ENCODE measurements at regions not wholly inside any gene's neighbourhood (a gene's known extent, or its start where the extent isn't known, plus 50 kb on each side); places are given as distances from the start of the nearest gene placed in this dataset.

DNA sequence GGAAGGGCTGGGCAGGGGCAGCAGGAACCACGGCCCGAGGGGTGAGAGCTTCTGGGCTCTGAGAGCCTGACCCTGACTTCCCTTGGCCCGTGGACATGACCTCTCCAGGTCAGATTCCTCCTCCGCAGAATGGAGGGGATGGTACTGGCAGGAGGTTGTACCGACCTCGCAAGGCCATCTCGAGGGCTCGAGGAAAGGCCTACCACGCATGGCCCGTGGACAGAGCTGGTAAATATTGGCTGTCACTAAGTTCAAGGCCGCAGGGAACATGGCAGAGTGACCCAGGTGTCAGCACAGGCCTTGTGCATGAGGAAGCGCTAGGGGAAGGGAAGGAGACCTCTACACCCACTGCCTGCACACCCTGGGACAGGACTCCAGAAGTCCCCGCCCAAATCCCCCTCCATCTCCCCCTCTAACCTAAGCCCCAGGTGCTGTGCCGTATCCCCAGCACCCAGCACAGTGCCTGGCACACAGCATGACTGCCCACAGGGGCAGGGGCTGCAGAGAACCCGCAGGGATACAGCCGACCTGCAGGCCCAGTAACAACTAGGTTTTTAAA, 54.9 kb upstream of the PPP2R5C start:
- DNase-seq (ENCODE audit: low read depth), result no peak

DNA sequence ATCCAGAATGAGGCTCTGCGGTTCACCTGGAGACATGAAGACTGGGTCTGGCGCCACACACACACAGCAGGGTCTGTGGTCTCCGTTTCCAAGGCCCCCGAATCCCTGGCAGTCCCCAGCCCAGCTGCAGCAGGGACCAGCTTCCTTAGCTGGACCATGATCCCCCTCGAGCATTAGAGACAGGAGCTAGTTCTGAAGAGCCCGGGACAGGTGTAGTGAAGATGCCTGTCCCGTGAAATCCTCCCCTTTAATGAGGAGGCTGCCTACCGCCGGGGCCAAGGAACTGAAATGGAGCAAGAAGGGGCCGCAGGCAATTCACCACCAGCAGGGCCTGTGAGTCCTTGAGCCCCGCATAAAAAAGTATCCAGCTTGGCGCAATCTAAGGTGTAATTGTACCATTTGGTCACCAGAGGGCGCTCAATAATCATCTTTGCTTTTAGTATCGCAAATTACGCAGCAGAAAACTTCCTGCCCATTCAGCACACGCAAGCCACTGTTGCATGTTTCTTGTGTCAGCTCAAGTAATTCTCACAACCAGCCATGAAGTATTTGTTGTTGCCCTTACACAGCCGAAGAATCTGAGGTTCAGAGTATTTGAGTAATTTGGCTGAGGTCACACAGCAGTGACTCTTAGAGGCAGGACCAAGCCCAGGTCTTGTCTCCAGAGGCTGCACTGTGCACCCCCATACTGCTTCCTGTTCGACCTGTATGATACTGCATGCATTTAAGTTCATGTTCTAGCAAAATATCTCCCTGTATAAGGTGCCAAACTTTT, 54.3 kb upstream of the PPP2R5C start:
- DNase-seq (ENCODE audit: low read depth), result no peak

- no peak for DNase-seq (ENCODE audit: low read depth)
These were observed 53.5 kb upstream of the PPP2R5C start for GRCh38 chr14:101707863-101708620.

DNA sequence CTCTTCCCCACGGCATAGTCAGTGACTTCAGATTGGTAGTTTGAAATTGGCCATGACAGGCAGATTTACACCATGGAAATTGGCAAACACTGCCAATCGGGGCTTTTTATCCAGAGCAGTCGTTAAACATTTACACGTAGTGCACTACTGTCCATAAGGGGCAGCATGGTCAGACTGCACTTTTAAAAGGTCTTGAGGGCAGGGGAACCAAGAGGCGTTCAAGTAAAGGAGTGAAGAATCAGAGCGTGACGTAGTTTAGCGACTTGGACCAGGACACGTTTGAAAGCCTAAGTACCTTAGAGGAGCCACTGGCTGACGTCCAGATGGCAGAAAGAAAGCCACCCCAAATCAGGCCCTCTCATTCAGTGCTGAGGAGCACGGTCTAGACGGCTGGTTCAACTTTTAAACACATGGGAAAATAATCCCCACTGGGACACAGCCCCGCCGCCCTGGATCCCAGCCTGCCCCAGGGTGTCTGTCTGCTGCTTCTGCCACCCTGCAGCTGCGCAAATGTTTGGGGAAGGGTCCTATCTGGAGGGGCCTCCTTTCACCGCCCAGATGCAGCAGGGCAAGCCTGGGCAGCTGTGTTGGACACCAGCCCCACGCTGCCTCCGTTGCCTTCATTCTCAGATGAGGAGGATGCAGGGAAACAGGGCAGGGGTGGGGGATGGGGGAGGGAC, 52.5 kb upstream of the PPP2R5C start:
- DNase-seq (ENCODE audit: low read depth), result no peak

DNA sequence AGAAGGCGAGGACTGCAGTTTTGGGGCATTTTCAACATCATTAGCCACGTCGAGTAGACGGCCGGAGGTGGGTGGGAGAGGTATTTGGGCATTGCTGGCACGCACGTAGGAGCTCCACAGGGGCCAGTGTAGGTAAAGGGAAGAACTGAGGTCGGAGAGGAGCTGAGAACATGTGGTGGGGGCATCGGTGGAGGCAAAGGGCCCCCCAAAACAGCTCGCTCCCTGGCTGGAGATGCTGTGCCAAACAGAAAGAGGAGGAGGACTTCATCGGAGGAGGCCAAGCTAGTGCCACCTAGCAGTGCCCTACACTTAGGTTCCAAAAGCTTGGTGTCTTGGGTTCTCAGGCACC, 52.0 kb upstream of the PPP2R5C start:
- DNase-seq (ENCODE audit: low read depth), result no peak

DNA sequence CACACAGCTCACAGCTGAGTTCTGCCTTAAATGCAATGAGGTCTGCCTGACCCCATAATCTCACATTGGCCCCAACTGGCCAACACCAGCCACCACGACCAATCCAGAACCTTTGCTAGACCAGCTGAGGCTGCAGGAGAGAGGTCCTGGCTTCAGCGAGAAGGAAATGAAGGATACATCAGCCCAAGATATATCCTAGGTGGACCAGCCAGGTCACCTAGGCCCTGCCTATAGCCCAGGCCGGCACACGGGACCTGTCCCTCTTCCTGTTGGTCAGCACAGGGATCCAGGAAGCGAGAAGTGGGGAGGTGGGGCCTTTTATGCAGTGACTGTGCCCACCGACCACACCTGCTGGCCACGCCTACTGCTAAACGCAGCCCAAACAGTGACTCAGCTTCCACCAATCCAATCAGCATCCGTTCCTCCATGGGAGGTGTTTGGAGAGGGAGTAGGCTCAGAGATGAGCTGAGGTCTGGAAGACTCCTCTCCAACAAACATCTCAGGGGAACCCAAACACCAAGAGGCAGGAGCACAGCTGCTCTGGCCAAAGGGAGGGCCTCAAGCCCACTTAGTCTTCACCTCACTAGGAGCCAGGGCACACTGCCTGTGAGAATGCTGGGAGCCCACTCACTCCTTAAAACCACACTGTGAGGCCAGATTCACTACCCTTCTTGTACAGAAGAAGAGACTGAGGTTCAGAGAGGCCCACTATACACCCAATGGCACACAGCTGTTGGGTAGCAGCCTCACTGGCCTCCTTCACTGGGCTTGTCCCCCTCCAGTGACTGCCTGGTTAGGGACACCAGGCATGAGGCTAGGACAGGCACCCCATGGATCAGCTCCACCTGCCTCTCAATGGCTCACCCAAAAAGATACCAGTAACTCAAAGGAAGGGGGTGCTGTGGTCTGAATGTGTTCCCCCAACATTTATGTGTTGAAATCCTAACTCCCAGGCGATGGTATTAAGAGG, 51.3 kb upstream of the PPP2R5C start:
- no peak for DNase-seq (ENCODE audit: low read depth)

DNA sequence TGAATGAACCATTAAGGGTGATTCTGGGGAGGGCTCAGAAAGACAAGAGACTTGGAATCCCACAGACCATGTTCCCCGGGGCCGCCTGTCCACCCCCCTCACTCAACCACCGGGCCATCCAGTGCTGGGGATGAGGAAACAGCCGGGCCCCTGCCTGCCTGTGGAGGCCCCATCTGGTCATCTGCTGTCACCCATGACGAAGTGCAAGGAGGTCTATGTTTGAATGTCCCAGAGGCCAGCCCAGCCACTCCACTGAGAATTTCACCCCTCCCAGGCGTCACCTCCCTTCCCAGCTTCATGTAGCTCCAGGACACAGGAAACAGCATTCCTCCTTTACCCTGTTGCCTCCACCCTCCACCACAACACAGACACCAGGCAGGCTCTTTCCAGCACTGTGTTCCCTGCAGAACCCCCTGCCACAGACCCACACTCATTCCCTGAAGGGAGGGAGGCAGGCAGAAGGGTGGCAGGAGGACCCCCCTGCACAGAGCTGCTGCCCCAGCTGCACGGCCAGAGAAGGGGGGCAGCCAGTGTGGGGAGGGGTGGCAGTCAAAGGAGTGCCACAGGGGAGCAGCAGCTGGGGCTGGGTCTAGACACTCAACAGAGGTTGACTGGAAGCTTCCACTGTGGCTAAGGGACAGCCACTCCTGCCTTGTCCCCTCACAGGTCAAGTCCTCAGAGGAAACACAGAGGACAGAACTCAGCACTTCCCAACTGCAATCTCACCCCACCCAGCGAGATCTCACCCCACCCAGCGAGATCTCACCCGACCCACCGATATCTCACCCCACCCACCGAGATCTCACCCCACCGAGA, 50.3 kb upstream of the PPP2R5C start:
- DNase-seq (ENCODE audit: low read depth), result no peak

Data from stimulated activated CD8-positive, alpha-beta memory T cell treated with anti-CD3 and anti-CD28 coated beads, Interleukin-15, amount 100 ng/mL, for 24 hours (primary cell).